CD4-positive, alpha-beta T cell treated with Interleukin-15 for 4 hours (primary cell): ENCODE measurements at regions not wholly inside any gene's neighbourhood (a gene's known extent, or its start where the extent isn't known, plus 50 kb on each side); places are given as distances from the start of the nearest gene placed in this dataset.
"Not testable (repeated sequence)": the region's sequence is repeated elsewhere in the genome, so short reads cannot be mapped to it uniquely, and the experiment has no call there.

Experiments used
- DNase-seq: peaks from one replicate; pipeline ENCODE4 v3.0.0-alpha.2; 2020; ENCODE audit warnings: low spot score

DNA sequence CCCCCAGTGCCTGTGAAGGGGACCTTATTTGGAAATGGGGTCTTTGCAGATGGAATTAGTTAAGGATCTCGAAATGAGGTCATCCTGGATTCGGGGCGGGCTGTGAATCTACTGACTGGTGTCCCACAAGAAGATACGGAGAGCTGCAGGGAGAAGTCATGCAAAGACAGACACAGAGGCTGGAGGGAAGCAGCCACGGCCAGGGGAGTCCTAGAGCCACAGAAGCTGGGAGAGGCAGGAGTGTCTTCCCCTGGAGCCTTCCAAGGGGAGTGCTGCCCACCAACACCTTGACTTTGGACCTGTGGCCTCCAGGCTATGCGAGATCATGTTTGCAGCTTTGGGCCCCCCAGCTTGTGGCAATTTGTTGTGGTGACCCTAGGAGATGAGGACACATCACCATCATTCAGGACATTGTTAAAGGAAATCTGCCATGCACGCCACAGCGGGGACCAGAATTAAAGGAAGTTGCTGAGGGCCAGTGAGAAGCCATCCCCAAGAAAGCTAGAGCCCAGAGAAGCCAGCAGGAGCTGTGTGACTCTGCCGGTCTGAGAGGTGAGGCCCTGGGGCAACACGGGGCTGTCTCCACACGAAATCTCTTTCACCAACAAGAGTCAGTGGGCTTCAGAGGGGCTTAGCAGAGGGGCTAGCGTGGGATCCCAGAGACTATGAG, 434.7 kb downstream of the BRD1 start:
- no peak for DNase-seq

- no peak for DNase-seq
Observed at GRCh38 chr22:49392247-49392646, 435.4 kb downstream of the BRD1 start.

GRCh38 chr22:49391436-49391835, 436.2 kb downstream of the BRD1 start:
- DNase-seq, result no peak

DNA sequence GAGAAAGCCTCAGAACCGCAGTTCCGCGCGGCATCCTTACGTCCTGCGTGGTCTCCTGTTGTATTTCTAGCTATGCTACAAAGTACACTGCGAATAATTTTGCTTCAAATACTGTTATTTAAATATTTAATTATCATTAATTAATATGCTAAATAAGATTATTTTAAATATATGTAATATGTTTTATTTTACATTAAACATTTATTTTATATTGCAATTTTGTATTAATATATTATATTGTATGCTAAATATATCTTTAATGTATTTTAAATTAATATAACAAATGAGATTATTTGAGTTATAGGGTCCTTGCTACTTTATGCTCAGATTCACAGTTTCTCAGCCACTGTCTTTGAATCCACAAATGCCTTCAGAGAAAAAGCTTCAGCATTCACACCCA, 436.7 kb downstream of the BRD1 start:
- no peak for DNase-seq

- not testable (repeated sequence) for DNase-seq
Observed at GRCh38 chr22:49383909-49384308, 443.8 kb downstream of the BRD1 start.

DNA sequence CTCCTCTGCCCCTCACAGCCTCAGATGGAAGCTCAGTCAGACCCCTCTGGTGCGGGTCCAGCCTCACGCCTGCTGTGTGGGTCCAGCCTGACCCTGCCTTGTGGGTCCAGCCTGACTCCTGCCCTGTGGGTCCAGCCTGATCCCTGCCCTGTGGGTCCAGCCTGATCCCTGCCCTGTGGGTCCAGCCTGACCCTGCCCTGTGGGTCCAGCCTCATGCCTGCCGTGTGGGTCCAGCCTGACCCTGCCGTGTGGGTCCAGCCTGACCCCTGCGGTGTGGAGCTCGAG, 445.3 kb downstream of the BRD1 start:
- DNase-seq, result no peak

DNA sequence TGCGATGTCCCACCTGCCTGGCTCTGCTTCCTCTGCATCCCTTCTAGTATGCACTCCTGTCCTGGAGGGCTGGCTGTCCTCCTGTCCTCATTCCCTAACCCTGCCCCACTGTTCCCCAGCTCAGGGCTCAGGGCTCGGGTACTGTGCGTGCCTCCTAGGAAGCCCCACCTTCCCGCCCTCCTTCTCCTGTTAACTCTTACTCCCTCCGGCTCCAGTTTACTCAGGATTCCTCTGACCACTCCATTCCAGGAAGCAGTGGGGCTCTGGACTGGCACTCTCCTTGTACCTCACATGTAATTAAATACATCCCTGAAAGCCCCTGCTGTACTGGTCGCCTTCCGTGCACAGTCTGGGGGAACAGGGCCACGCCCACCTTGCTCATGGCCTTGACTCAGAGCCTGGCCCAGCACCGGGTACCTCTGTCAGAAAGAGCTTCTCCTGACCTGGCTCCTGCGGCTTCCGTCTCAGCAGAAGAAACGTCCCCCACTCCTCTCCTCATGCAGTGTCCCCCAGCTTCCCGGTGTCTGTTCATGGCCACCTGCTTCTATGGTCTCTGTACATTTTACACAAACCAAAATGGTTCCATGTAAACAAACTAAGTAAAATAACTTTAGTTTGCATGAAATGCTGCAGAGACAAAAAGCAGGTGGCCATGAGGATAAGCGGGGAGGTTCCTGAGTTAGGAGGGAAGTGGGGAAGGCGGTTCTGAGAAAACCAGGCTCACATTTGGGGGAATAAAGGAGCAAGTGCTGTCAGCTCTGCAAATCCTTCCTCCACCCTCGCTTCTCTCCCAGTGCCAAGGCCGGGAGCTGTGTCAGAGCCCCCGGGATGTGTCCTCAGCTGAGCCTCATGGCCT, 445.9 kb downstream of the BRD1 start:
- DNase-seq, result no peak

- DNase-seq, result no peak
Observed at GRCh38 chr22:49380828-49381114, 446.9 kb downstream of the BRD1 start.

- DNase-seq, result no peak
Observed at GRCh38 chr22:49380095-49380827, 447.4 kb downstream of the BRD1 start.

GRCh38 chr22:49377306-49377705, 450.4 kb downstream of the BRD1 start:
- DNase-seq, result no peak

DNA sequence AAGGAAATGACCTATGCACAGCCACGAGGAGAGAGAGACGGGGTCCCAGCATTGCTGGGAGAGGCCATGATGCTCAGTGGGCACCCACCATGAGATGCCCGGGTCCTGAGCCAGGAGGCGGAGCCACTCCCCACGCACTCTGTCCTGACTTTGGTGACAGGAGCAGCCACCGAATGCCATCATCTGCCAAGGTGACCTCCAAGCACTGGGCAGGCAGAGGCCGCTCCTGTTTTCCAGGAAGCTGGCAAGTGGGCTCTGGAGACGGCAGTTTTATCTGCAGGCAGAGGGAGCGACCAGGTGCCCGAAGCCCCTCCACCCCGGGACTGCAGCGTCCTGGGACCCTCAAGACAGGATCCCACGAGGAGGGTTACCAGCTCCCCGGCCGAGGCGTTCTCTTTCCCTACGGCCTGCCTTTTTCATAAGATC, 453.9 kb downstream of the BRD1 start:
- no peak for DNase-seq

- DNase-seq, result no peak
Observed at GRCh38 chr22:49373289-49373666, 454.4 kb downstream of the BRD1 start.

DNA sequence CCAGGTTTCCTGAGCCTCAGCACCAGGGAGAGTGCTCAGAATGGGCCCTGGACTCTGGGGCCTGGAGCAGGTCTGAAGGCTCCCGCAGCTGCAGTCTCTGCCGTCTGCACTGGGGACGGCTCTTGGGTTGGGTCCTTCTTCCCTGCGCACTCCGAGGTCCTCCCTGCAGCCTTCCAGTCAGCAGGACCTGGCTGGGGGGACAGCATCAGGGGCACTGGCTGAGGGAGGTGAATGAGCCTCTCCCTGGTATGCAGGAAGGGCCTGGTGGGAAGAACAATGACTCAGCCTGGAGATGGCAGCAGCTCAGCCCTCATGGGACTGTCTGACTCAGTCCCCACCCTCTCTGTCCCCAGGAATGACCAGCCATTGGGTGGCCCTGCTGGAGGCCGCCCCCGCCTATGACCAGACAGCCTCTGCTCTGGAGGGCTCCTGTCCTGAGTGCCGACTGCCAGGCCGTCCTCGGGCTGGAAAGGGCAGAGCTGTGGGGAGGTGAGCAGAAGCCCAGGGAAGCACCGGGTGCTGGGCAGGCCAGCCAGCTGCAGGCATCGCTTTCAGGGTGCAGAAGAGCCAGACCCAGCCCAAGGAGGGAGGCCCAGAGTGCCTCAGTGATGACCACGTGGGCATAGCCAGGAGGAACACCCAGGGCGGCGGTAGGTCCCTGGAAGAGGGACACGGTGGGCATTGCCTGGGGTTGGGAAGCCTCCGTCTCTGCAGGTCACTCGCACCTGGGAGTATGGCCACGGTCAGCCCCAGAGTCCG, 455.0 kb downstream of the BRD1 start:
- DNase-seq, result no peak

DNA sequence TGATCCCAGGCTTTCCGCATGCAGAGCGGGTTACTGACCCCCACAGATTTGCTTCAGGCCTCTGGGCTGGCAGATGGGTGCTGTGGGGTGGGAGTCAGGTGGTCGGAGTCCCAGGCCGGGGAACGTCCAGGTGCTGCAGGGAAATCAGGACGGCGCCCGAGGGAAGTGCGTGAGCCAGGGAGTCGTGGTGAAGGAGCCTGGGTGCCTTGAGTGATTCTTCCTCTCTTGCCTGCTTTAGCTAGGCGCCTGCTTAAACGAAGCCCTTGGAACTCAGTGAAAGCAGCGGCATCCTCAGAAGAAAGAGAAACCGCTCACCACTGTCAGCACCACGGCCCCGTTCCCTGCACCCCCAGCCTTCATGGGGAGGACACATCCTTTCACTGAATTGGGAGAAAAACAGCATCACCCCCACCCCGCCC, 455.6 kb downstream of the BRD1 start:
- DNase-seq, result no peak

DNA sequence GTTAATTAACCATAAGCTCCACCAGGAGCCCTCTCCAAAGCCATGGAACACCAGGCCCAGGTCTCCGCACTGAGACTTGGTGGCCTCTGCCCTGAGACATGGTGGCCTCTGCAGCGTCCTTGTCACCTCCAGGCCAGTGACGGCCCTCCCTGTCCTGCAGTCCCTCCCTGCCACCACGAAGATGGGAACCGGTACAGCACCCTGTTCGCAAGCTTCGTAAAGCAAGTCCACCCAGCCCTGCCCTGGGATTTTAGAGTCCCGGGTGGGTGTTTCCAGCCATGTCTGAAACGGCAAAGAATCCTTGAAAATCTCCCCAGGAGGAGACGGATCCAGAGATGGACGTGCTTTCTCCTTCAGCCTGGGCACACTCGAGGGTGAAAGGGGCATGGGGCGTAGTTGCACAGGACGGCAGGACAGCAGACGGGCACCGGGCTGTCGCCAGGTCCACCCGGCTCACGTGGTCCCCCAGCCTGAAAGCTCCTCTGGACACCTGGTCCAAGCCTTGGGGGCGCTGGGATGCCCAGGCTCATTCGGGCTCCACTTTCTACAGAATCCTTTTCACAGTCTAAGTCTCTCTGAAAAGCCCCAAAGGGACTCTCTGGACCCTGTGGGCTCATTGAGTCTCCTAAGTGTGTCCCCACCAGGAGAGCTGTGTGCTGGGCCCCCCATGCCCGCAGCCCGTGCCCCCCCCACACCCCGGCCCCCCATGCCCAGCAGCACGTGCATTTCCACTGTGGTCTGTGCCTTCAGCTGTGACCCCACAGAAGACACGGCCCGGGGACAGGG, 456.2 kb downstream of the BRD1 start:
- DNase-seq, result no peak

- no peak for DNase-seq
Observed at GRCh38 chr22:49370627-49371301, 456.9 kb downstream of the BRD1 start.

DNA sequence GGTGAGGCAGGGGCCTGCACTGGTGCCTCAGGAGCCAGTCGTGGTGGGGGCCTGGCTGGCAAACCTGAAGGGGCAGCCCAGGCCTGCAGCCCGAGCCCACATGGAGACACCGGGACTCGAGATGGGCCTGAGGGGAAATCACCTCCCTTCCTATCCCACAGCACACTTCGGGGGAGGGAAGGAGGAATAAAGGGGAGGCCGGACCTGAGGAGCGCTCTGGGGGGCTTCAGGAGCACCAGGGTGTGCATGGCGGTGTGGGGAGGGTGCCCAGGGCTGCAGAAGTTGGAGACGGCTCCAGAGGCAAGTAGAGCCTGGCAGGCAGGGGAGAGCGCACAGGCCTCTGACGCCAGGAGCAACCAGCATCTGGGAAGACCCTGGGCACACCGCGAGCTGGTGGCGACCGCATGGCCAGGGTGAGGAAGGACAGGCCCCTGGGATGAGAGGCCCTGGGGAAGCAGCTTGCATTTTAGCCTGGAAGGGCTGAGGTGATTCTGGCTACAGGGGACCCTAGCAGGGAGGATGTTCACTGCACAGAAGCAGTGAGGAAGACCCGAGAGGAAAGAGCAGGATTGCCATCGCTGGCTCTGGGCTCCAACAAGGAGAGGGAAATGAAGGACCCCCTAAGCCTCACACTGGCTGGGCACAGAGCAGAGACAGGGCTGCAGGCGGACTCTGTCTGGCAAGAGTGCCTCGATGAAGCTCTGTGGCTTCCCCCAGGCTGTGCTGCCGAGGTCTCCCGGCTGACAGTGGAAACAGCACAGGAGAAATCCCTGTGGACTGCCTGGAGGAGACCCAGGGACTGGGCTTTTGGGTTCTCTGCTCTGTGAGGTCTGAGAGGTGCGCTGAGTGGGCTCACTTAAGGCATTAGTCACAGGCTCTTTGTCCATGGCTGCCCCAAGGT, 457.7 kb downstream of the BRD1 start:
- DNase-seq, result no peak

DNA sequence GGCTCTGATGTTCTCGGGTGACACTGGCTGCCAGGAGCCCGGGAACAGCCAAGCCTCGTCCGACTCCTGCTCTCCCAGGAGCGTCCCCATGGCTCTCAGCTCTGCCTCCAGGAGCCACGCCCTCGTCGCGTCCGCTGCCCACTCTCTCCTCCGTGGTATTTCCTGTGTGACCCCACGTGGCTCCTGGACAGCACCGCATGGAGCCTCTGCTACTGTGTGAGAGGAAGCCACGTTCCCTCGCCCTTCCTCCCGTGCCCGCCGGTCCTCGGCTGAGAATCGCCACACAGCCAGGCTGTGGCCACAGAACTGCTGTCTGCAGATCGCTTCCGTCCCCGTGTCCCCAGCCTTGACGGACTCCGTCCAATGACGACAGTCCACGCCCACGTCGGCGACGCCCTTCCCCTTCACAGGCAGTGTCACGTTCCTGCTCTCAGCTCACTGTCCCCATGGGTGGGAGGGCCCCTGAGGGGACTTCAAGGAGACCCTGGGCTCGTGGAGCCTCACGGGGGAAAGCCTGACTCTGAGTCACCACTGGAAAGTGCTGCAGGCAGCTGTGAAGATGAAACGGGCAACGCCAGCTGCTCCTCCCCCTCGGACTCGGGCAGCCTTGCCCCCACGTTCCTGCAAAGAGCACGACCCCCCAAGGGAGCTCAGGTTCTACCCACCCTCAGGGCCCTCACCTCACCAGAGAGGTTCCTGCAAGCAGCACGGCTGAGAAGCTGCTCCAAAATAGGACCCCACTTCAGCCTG, 458.5 kb downstream of the BRD1 start:
- DNase-seq, result no peak

DNA sequence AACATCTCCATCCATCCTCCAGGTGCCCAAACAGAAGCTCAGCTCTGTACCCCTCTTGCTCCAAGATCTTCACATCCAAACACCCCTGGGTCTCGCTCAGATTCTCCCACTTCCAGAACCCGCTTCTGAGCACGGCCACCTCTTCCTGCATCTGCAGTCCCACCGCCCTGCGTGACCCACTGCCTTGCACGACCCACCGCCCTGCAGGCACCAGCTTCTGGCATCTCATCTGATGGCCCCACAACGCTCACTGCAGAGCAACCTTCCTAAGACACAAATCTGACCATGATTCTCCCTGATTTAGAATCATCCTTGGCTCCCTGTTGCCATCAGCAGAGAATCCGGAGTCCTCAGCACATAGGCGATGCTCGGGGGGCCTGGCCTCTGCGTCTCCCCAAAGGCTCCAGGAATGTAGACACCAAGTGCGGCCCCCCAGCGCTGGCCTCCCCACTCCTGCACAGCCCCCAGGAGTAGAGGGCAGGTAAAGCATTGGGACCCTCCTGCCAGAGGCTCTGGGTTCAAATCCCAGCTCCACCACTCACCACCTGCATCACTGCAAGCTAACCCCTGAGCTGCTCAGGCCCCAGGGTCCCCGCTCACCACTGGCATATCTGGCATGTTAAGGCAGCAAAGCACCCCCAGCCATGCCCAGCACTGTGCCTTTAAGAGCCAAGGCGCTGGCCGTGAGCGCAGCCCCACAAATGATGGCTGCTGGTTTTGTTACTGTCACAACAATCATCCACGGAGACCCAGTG, 459.3 kb downstream of the BRD1 start:
- no peak for DNase-seq
